Cardiac fibroblast (primary cell): ENCODE measurements at regions not wholly inside any gene's neighbourhood (a gene's known extent, or its start where the extent isn't known, plus 50 kb on each side); places are given as distances from the start of the nearest gene placed in this dataset.
"Not testable (repeated sequence)": the region's sequence is repeated elsewhere in the genome, so short reads cannot be mapped to it uniquely, and the experiment has no call there.

Source experiments
- DNase-seq, 2 donors: peaks; one replicate each; pipeline versions ENCODE4 v3.0.0 to v3.0.0-alpha.2; 2010; ENCODE audit warnings: low read depth in 2 of 2
- H3K4me3 ChIP-seq, 2 donors: replicated peaks in 1 of 2; 1 replicate in 1 of 2; 2 replicates in 1 of 2; pipeline ENCODE4 v1.5.1; 2011; ENCODE audit warnings: low read depth in 2 of 2, low read length in 2 of 2, mild to moderate bottlenecking in 2 of 2, moderate library complexity in 1 of 2
- CTCF ChIP-seq: IDR thresholded peaks from one replicate; pipeline ENCODE4 v1.5.1; 2011; ENCODE audit warnings: low read depth, mild to moderate bottlenecking, low read length, inconsistent platforms

GRCh38 chr1:99397863-99398262 lies 133.6 kb downstream of the PLPPR4 start:
- no peak overlapping the region for H3K4me3 ChIP-seq
- TF ChIP-seq CTCF: no peak
- DNase-seq: no peak

GRCh38 chr1:99401556-99401955 lies 137.3 kb downstream of the PLPPR4 start:
- not testable (repeated sequence) for DNase-seq, H3K4me3 ChIP-seq

GRCh38 chr1:99404399-99404798 lies 140.1 kb downstream of the PLPPR4 start:
- not testable (repeated sequence) for DNase-seq, H3K4me3 ChIP-seq

GRCh38 chr1:99405325-99405724 lies 141.0 kb downstream of the PLPPR4 start:
- not testable (repeated sequence) for H3K4me3 ChIP-seq, DNase-seq

- no peak for DNase-seq
- no peak for TF ChIP-seq CTCF
- no peak overlapping the region for H3K4me3 ChIP-seq
Measured at GRCh38 chr1:99407018-99407417, 142.7 kb downstream of the PLPPR4 start.

- H3K4me3 ChIP-seq: no peak overlapping the region
- TF ChIP-seq CTCF: no peak
- DNase-seq: no peak
Measured at GRCh38 chr1:99424087-99424486, 159.8 kb downstream of the PLPPR4 start.

- no peak overlapping the region for H3K4me3 ChIP-seq
- no peak for DNase-seq
- TF ChIP-seq CTCF: no peak
Measured at GRCh38 chr1:99429754-99430153, 165.5 kb downstream of the PLPPR4 start.

- no peak for TF ChIP-seq CTCF
- DNase-seq: no peak
- no peak overlapping the region for H3K4me3 ChIP-seq
Measured at GRCh38 chr1:99438656-99439230, 174.5 kb downstream of the PLPPR4 start.
